ENCODE measurements at regions not wholly inside any gene's neighbourhood (a gene's known extent, or its start where the extent isn't known, plus 50 kb on each side); places are given as distances from the start of the nearest gene placed in this dataset.

- DNase-seq (ENCODE audit: low read depth): no peak
Observed at GRCh38 chr5:124645396-124645795, 101.0 kb downstream of the ZNF608 start.

- no peak for DNase-seq (ENCODE audit: low read depth)
Observed at GRCh38 chr5:124644582-124644981, 101.9 kb downstream of the ZNF608 start.

DNA sequence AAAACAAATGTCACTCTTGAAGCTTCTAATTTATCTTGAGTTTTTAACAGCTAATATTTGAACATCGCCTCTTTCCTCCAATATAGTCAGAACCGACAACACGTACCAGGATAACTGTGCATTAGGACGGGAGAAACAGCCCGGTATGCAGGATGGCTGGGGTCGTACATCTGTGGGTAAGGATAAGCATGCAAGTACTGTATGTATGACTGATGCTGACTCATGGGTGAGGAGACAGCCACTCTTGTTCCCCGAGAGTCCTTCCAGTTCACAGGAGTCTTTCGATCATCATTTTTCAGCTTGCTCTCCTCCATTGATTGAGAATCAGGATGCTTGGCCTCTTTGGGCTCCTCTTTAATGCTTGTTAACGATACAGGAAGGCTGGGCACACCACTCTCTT is 102.3 kb downstream of the ZNF608 start:
- no peak for DNase-seq (ENCODE audit: low read depth)

DNA sequence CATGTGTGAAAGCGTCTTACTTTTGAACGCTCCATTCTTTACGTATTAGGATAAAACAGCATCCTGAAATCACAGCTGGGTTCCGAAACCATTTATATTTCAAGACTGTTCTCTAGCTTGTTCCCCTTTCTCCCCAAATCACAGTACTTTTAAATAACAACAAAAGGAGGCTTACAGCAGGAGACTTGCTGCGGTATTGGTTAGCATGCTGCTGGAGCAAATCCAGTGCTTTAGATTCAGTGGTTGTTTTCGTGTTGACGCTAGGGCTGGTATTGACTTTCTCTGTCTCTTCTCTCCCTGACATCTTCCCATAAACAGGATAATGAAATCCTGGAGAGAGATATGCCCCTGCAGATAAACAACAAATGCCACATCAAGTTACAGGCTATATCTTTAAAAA is 103.1 kb downstream of the ZNF608 start:
- DNase-seq (ENCODE audit: low read depth): no peak

GRCh38 chr5:124642151-124642550 is 104.3 kb downstream of the ZNF608 start:
- DNase-seq (ENCODE audit: low read depth): no peak

- DNase-seq (ENCODE audit: low read depth): no peak
Observed at GRCh38 chr5:124641154-124641792, 105.2 kb downstream of the ZNF608 start.

- DNase-seq (ENCODE audit: low read depth): no peak
Observed at GRCh38 chr5:124639095-124639665, 107.3 kb downstream of the ZNF608 start.

DNA sequence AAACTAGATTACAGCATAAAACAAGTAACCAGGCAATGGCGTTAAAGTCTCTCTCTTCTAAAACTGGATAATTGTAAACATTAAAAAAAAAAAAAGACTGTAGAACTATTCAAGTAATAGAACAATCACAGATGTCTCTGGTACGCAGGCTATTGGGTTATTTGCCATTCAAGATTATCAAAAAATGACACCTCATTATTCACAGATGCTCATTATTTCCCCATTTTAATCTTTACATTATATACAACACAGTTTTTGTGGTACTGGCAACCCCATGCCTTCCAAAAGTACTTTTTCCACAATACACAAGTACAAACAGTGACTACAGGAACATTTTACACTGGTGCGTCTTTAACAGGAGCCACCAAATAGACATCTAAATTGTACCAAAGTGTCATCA is 109.4 kb downstream of the ZNF608 start:
- DNase-seq (ENCODE audit: low read depth): no peak

DNA sequence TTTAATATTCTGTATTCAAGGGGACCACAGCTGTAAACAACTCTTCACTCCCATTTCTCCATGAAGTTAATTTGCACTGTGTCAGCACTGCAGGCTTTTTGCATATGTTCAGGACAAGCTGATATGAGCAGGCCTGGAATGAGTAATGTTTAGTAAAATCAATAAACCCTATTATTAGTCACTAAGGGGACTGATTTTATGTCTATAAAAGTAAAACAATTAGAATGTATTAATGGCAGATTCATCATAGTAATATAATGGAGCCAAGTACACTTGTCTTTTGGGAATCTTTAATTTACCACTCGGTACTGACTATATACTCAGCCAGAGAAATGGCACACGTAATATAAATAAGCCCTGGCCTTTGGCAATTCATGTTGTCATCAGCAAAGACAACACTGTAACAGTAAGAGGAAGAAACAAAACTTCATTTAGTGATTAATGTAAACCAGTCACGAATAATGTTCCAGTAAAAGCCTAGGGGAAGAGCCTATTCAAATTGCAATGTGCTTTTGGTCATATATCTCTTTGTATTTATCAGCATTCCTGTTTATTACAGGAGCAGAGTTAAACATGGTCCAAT is 111.6 kb downstream of the ZNF608 start:
- DNase-seq (ENCODE audit: low read depth): no peak

- DNase-seq (ENCODE audit: low read depth): no peak
Observed at GRCh38 chr5:124634228-124634739, 112.2 kb downstream of the ZNF608 start.

DNA sequence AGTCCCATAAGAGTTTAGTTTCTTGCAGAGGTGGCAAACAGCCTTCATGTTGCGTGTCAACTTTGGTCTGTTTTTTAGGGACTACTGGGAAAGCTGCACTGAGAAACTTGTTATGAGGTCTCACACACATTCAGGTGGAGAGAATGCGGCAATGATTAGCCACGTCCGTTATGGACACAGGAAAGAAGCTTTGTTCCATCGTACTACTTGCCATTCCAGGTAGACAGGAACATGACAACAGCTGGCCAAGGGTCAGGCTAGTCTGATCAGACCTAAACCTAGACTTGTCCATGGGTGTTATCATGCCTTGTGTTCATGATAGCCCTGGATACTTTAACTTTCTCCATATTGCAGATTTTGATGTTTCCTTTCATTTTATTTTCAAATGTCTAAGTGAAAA is 113.2 kb downstream of the ZNF608 start:
- no peak for DNase-seq (ENCODE audit: low read depth)

DNA sequence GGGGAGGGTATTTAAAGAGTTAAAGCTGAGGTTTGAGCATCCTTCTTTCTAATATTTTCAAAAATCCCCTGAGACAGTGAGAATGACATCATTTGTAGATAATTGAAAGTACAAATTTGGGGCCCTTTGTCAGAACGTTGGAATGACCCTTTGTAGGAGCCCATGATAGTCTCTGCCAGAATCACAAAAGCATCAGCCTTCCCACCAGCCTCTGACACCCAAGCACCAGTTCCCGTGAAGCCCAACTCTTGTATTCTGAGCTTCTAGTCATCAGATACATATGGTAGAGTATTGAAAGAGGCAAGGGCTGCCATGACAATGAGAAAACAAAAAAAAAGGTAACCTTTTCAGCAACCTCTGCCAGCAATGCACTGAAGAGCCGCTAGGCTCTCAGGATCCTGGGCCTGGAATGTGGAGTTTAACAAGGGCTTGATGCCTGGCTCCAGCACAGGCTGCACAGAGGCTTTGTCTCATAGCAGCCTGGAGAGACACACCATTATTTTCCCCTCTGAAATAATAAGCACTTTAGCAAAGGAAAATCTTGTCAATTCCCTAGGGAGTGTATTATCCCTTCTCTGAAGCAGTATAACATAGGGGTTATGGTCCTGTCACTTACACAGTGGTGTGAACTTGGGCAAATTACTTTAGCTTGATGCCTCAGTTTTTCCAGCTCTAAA is 114.4 kb downstream of the ZNF608 start:
- DNase-seq (ENCODE audit: low read depth): no peak

DNA sequence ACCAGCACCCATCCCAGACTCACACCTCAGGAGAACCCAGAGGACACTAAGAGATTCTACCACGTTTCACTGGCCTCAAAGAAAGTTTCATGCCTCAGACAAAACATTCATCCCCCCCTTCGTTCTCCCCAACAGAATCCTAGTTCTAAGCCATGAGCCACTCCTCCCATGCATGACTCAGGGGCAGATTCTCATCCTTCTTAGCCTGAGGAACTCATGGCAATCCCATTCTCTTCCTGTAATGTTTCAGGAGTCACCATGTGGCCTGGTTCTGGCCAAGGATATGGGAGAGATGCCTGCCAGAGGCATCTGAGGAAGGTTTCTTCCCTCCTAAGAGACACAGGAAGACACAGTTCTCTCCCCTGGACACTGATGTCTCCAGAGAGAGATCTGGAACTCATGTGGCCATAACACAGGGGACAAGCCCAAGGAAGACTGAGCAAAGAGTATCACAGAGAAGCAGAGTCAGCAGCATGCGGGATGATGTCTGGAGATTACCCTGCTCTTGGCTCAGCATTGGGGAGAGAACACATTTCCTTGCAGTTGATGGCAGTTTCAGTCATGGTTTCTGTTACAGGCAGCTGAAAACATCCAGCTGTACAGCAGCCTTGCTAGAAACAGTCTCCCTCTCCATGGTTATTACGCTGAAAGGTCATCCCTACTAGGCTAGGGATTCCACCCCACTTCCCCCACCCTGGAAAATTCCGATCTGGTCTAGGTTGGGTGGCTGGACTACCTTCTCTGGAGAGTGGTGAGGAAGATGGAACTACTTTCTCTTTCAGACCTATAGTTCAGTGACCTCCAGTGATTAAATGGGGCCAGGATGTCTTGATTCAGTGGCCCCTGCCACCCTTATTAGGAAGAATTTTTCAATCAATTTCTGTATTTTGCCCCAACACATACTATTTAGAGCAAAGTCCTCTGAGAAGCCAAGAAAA is 115.4 kb downstream of the ZNF608 start:
- no peak for DNase-seq (ENCODE audit: low read depth)

GRCh38 chr5:124628721-124629596 is 117.5 kb downstream of the ZNF608 start:
- DNase-seq (ENCODE audit: low read depth): no peak

GRCh38 chr5:124627815-124628595 is 118.4 kb downstream of the ZNF608 start:
- no peak for DNase-seq (ENCODE audit: low read depth)

- DNase-seq (ENCODE audit: low read depth): no peak
Observed at GRCh38 chr5:124626053-124626452, 120.4 kb downstream of the ZNF608 start.

- DNase-seq (ENCODE audit: low read depth): no peak
Observed at GRCh38 chr5:124623265-124623664, 123.2 kb downstream of the ZNF608 start.

DNA sequence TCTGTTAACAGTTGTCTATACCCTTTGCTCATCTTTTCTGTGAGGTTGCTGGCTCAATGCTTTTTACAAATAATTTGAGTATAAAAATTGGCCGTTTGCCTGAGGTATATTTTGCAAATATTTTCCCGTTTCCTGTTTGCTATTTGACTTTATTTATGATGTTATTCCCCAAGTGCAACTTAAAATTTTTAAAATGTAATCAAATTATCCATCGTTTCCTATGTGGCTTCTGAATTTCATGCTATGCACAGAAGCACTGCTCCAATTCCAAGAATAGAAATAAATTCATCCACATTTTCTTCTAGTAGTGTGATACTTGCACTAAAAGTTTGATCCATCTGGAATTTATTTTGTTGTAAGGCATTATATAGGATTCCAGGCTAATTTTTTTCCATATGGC is 123.6 kb downstream of the ZNF608 start:
- DNase-seq (ENCODE audit: low read depth): no peak

DNA sequence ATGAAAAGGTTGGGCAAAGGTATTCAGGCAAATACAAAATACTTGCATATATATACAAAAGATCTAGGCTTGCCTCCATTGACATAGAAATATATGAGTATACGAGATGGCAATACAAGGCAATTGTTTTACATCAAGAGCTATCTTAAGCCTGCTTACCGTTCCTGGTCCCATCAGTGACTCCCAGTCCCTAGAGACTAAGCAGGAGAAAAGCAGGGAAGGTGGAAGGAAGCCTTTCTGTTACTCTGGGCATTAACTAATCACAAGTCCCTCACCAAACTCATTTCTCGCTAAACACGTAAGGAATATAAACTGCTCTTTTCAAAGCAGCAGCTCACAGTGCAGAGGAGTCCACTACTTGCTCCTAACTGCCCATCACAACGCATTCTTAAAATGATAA is 125.2 kb downstream of the ZNF608 start:
- no peak for DNase-seq (ENCODE audit: low read depth)

GRCh38 chr5:124620743-124621142 is 125.7 kb downstream of the ZNF608 start:
- no peak for DNase-seq (ENCODE audit: low read depth)

Data from activated T-helper 9 cell treated with anti-CD3 and anti-CD28 coated beads, Interleukin-2, amount 50 U/mL, for 16 hours (primary cell).